Glutamatergic neuron (in vitro differentiated cells): ENCODE measurements at regions not wholly inside any gene's neighbourhood (a gene's known extent, or its start where the extent isn't known, plus 50 kb on each side); places are given as distances from the start of the nearest gene placed in this dataset.

Source experiments
- DNase-seq: peaks from one replicate; pipeline ENCODE4 v3.0.0; 2022
- H3K27ac Mint-ChIP-seq: one replicate; pipeline ENCODE4 v1.8.0; 2020; ENCODE audit warnings: mild to moderate bottlenecking, mixed read lengths, inconsistent platforms; ENCODE audit not compliant: unreplicated experiment
- H3K27me3 Mint-ChIP-seq: one replicate; pipeline ENCODE4 v1.8.0; 2020; ENCODE audit warnings: mild to moderate bottlenecking, moderate library complexity, mixed read lengths, inconsistent platforms; ENCODE audit not compliant: unreplicated experiment
- H3K36me3 Mint-ChIP-seq: one replicate; pipeline ENCODE4 v1.8.0; 2020; ENCODE audit warnings: mild to moderate bottlenecking, mixed read lengths, inconsistent platforms; ENCODE audit not compliant: unreplicated experiment
- H3K4me1 Mint-ChIP-seq: one replicate; pipeline ENCODE4 v1.8.0; 2020; ENCODE audit warnings: mild to moderate bottlenecking, low read depth, mixed read lengths, inconsistent platforms; ENCODE audit not compliant: unreplicated experiment
- H3K4me3 Mint-ChIP-seq: one replicate; pipeline ENCODE4 v1.8.0; 2020; ENCODE audit warnings: mild to moderate bottlenecking, mixed read lengths, inconsistent platforms; ENCODE audit not compliant: unreplicated experiment
- H3K9me3 Mint-ChIP-seq: one replicate; pipeline ENCODE4 v1.8.0; 2020; ENCODE audit warnings: mild to moderate bottlenecking, moderate library complexity, mixed read lengths, inconsistent platforms; ENCODE audit not compliant: unreplicated experiment
- TF ChIP-seq, protein P1 (sequence below): fragments of 200-600 bp; sonication (generic); IDR thresholded peaks from one replicate; pipeline ENCODE4 v1.5.0; 2021; ENCODE audit not compliant: partially characterized antibody, unreplicated experiment

GRCh38 chr2:225773148-225773547, 373.6 kb downstream of the NYAP2 start:
- TF ChIP-seq, protein P1, sequence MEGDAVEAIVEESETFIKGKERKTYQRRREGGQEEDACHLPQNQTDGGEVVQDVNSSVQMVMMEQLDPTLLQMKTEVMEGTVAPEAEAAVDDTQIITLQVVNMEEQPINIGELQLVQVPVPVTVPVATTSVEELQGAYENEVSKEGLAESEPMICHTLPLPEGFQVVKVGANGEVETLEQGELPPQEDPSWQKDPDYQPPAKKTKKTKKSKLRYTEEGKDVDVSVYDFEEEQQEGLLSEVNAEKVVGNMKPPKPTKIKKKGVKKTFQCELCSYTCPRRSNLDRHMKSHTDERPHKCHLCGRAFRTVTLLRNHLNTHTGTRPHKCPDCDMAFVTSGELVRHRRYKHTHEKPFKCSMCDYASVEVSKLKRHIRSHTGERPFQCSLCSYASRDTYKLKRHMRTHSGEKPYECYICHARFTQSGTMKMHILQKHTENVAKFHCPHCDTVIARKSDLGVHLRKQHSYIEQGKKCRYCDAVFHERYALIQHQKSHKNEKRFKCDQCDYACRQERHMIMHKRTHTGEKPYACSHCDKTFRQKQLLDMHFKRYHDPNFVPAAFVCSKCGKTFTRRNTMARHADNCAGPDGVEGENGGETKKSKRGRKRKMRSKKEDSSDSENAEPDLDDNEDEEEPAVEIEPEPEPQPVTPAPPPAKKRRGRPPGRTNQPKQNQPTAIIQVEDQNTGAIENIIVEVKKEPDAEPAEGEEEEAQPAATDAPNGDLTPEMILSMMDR: no peak
- Mint-ChIP-seq H3K36me3 (no peaks in the 10 kb centered on the region), H3K4me1 (peaks cover 6% of the 10 kb centered on the region), H3K27me3 (no peaks in the 10 kb centered on the region), H3K9me3 (no peaks in the 10 kb centered on the region), H3K4me3 (no peak overlapping the region), H3K27ac (no peak overlapping the region)
- DNase-seq: no peak

GRCh38 chr2:225771701-225772100, 372.2 kb downstream of the NYAP2 start:
- Mint-ChIP-seq H3K4me1 (peaks cover 6% of the 10 kb centered on the region), H3K9me3 (no peaks in the 10 kb centered on the region), H3K27me3 (no peaks in the 10 kb centered on the region), H3K27ac (no peak overlapping the region), H3K36me3 (no peaks in the 10 kb centered on the region), H3K4me3 (no peak overlapping the region)
- DNase-seq: no peak
- TF ChIP-seq, protein P1: no peak

DNA sequence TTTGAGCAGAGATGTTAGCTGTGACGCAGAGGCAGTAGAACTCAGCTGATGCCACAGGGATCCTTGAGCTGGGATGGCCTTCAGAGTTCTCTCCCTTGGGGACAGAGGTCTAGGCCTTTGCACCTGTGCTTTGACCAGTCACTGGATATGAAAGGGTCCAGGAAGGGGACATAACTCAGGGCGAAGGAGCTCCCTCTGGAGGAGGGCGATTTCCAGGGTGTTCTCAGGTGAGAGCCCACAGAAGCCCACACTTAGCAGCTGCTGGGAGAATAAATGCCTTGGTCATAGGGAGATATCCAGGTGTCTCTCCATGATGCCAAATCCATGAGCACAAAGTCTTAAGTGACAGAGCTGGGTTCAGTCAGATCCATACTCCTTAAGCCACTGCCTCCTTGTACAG, 369.2 kb downstream of the NYAP2 start:
- H3K4me3 Mint-ChIP-seq: no peak overlapping the region
- TF ChIP-seq, protein P1: no peak
- H3K36me3 Mint-ChIP-seq: no peaks in the 10 kb centered on the region
- peaks cover 6% of the 10 kb centered on the region for H3K4me1 Mint-ChIP-seq
- no peaks in the 10 kb centered on the region for H3K9me3 Mint-ChIP-seq
- no peak for DNase-seq
- H3K27me3 Mint-ChIP-seq: no peaks in the 10 kb centered on the region
- H3K27ac Mint-ChIP-seq: no peak overlapping the region

DNA sequence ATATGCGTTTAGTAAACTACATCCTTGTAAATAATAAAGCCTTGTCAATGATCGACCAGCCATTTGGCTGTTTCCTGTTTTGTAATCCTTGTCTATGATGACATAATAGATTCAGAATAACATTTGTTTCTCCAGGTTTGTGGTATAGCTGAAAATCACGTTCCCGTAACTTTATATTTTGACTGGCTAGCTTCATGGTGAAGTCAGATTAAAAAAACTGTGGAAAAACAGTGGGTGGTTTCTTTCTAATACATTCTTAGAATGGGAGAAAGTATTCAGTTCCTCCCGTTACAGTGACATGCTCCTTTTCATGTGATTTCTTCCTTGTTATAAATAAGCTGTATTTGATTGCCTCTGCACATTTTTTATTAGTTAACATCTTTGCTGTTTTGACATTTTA, 366.9 kb downstream of the NYAP2 start:
- Mint-ChIP-seq H3K4me3 (no peak overlapping the region), H3K9me3 (no peaks in the 10 kb centered on the region), H3K36me3 (no peaks in the 10 kb centered on the region), H3K27ac (no peak overlapping the region), H3K27me3 (no peaks in the 10 kb centered on the region), H3K4me1 (peaks cover 6% of the 10 kb centered on the region)
- TF ChIP-seq, protein P1: no peak
- no peak for DNase-seq

DNA sequence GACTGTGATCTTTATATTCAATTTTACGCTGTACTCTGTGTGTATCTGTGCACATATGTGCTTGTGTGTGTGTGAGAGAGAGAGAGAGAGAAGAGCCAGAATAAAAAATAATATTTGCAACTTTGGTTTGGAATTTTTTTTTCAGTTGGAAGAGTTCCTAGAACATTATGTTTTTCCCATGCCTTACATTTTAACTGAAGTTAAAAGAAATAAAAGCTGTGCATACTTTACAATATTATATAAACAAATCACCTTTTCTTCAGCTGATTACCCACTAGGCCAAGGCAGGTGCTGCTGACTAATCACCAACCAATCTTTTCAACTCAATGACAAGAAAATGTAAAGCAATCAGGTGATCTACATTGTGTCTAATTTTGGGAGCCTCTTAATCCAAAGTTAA, 366.3 kb downstream of the NYAP2 start:
- Mint-ChIP-seq H3K4me3 (no peak overlapping the region), H3K9me3 (no peaks in the 10 kb centered on the region), H3K27me3 (no peaks in the 10 kb centered on the region), H3K27ac (no peak overlapping the region), H3K36me3 (no peaks in the 10 kb centered on the region), H3K4me1 (peaks cover 6% of the 10 kb centered on the region)
- DNase-seq: no peak
- TF ChIP-seq, protein P1: no peak
